ENCODE measurements at regions not wholly inside any gene's neighbourhood (a gene's known extent, or its start where the extent isn't known, plus 50 kb on each side); places are given as distances from the start of the nearest gene placed in this dataset.

GRCh38 chr4:181008164-181008563 is 1235.0 kb upstream of the TENM3 start:
- Histone ChIP-seq H3K14ac (replicated peaks; ENCODE audit: low read depth, low read length) (no peak overlapping the region), H2BK120ac (ENCODE audit: low read depth, low read length) (no peak overlapping the region), H2AK9ac (replicated peaks; ENCODE audit: low read depth, low read length, poor library complexity) (no peak overlapping the region), H4K91ac (ENCODE audit: insufficient read depth, low read depth, low read length) (no peak overlapping the region), H3K79me1 (ENCODE audit: low read depth in 1 of 2, low read length in 2 of 2) (no peaks in the 10 kb centered on the region), H3K56ac (ENCODE audit: extremely low read depth, insufficient read depth, low read length) (no peak overlapping the region), H4K8ac (ENCODE audit: low read depth in 2 of 2, low read length in 2 of 2) (no peak overlapping the region), H3K27ac (ENCODE audit: insufficient read depth, low read length) (no peak overlapping the region), H2AFZ (replicated peaks; ENCODE audit: low read length, poor library complexity) (no peak overlapping the region), H3K9me1 (ENCODE audit: insufficient read depth, low read length) (no peaks in the 10 kb centered on the region), H3K9ac (ENCODE audit: low read depth, low read length) (no peak overlapping the region), H3K4ac (ENCODE audit: low read depth, low read length) (no peak overlapping the region), H2AK5ac (ENCODE audit: low read depth, low read length) (no peak overlapping the region), H3K18ac (ENCODE audit: low read depth, low read length) (no peak overlapping the region), H4K5ac (ENCODE audit: low read depth, low read length) (no peak overlapping the region), H3K4me1 (ENCODE audit: control insufficient read depth, insufficient read depth, low read length) (no peaks in the 10 kb centered on the region), H3K4me3 (ENCODE audit: insufficient read depth, low read depth, low read length) (no peak overlapping the region), H2BK20ac (ENCODE audit: low read depth, low read length) (no peak overlapping the region), H3K36me3 (ENCODE audit: control insufficient read depth, insufficient read depth, low read length) (no peaks in the 10 kb centered on the region), H4K20me1 (ENCODE audit: insufficient read depth, low read length) (no peaks in the 10 kb centered on the region), H2BK15ac (ENCODE audit: low read depth, low read length) (no peak overlapping the region), H3K27me3 (ENCODE audit: control insufficient read depth, insufficient read depth, low read length) (no peaks in the 10 kb centered on the region), H3K23ac (ENCODE audit: low read depth, low read length) (no peak overlapping the region), H2BK5ac (ENCODE audit: low read depth, low read length, poor library complexity, severe bottlenecking) (no peak overlapping the region), H3K9me3 (ENCODE audit: control insufficient read depth, insufficient read depth, low read length) (no peaks in the 10 kb centered on the region), H3K4me2 (ENCODE audit: low read depth, low read length) (no peak overlapping the region)
- DNase-seq (no peak), ATAC-seq (ENCODE audit: low read depth) (no peak)
- in situ Hi-C loops (cut with MboI; ENCODE audit: low sequenced_read_pairs) = no loop called here
- intact Hi-C loops (cut with micrococcal nuclease) = no loop called here
- ChIA-PET CTCF (no interaction called here), POLR2A (ENCODE audit: unreplicated experiment) (no interaction called here)
- no TSS peak for BruUV-seq (replicated peaks)
- TF ChIP-seq POLR2A (IDR thresholded peaks at IDR 0.05; ENCODE audit: low read depth, low read length) = no peak
- TF ChIP-seq FOS (IDR thresholded peaks at IDR 0.05; ENCODE audit: low read depth, low read length) = no peak
- TF ChIP-seq, protein P1, sequence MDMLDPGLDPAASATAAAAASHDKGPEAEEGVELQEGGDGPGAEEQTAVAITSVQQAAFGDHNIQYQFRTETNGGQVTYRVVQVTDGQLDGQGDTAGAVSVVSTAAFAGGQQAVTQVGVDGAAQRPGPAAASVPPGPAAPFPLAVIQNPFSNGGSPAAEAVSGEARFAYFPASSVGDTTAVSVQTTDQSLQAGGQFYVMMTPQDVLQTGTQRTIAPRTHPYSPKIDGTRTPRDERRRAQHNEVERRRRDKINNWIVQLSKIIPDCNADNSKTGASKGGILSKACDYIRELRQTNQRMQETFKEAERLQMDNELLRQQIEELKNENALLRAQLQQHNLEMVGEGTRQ (IDR thresholded peaks at IDR 0.05; ENCODE audit: low read depth, low read length) = no peak
- TF ChIP-seq NFE2L2 (IDR thresholded peaks at IDR 0.05; ENCODE audit: low read depth, low read length) = no peak
- no peak for TF ChIP-seq CHD1 (IDR thresholded peaks at IDR 0.05; ENCODE audit: low read depth, low read length)
- TF ChIP-seq BHLHE40 (IDR thresholded peaks at IDR 0.05; ENCODE audit: low read depth, low read length) = no peak
- TF ChIP-seq MAFK (IDR thresholded peaks at IDR 0.05; ENCODE audit: low read depth, low read length) = no peak
- TF ChIP-seq CTCF (conservative IDR thresholded peaks at IDR 0.05; ENCODE audit: low read depth, low read length) = no peak
- no peak for TF ChIP-seq RAD21 (IDR thresholded peaks at IDR 0.05; ENCODE audit: low read length)
- TF ChIP-seq MXI1 (IDR thresholded peaks at IDR 0.05; ENCODE audit: borderline replicate concordance, low read depth, low read length) = no peak
- no peak for TF ChIP-seq MAZ (IDR thresholded peaks at IDR 0.05; ENCODE audit: borderline replicate concordance, low read depth, low read length)
- TF ChIP-seq RCOR1 (IDR thresholded peaks at IDR 0.05; ENCODE audit: insufficient replicate concordance, low read length) = no peak
- TF ChIP-seq, protein P2, sequence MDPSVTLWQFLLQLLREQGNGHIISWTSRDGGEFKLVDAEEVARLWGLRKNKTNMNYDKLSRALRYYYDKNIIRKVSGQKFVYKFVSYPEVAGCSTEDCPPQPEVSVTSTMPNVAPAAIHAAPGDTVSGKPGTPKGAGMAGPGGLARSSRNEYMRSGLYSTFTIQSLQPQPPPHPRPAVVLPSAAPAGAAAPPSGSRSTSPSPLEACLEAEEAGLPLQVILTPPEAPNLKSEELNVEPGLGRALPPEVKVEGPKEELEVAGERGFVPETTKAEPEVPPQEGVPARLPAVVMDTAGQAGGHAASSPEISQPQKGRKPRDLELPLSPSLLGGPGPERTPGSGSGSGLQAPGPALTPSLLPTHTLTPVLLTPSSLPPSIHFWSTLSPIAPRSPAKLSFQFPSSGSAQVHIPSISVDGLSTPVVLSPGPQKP (IDR thresholded peaks at IDR 0.05; ENCODE audit: borderline replicate concordance, low read depth, low read length) = no peak
- TF ChIP-seq RFX5 (IDR thresholded peaks at IDR 0.05; ENCODE audit: low read depth, low read length) = no peak
- dilution Hi-C loops (cut with HindIII; ENCODE audit: low sequenced_read_pairs, unreplicated experiment) = no loop called here
- no CpG with 5 or more reads among the region's 4 CpGs for WGBS, 2 experiments (ENCODE audit: extremely low coverage in 2 of 2, insufficient read length in 1 of 2)

Data from IMR-90 (cell line).